Esophagus muscularis mucosa (tissue), 4 donors: ENCODE measurements at regions not wholly inside any gene's neighbourhood (a gene's known extent, or its start where the extent isn't known, plus 50 kb on each side); places are given as distances from the start of the nearest gene placed in this dataset.

ENCODE experiments used
- DNase-seq: peaks from one replicate; pipeline ENCODE4 v3.0.0-alpha.2; 2017; ENCODE audit errors: extremely low spot score
- H3K27ac ChIP-seq, 4 donors: fragments of 200-600 bp; sonication (generic); replicated peaks in 1 of 4; 1 replicate in 3 of 4; 2 replicates in 1 of 4; pipeline ENCODE4 v1.5.1; 2016 to 2019; ENCODE audit warnings: mild to moderate bottlenecking in 1 of 4
- H3K27me3 ChIP-seq, 4 donors: fragments of 200-600 bp; sonication (generic); one replicate each; pipeline versions ENCODE4 v1.5.1 to v1.6.0; 2016 to 2019
- H3K36me3 ChIP-seq, 4 donors: fragments of 200-600 bp; sonication (generic); one replicate each; pipeline ENCODE4 v1.5.1; 2016 to 2019
- H3K4me1 ChIP-seq, 4 donors: fragments of 200-600 bp; sonication (generic); one replicate each; pipeline ENCODE4 v1.5.1; 2016 to 2019
- H3K4me3 ChIP-seq, 4 donors: fragments of 200-600 bp; sonication (generic); 1 replicate in 2 of 4; 2 replicates in 2 of 4; pipeline ENCODE4 v1.5.1; 2016 to 2019; ENCODE audit warnings: mild to moderate bottlenecking in 4 of 4, moderate library complexity in 1 of 4
- H3K9me3 ChIP-seq, 4 donors: fragments of 200-600 bp; sonication (generic); 1 replicate in 3 of 4; 2 replicates in 1 of 4; pipeline ENCODE4 v1.5.1; 2016 to 2019
- CTCF ChIP-seq, 3 experiments: fragments of 200-600 bp in 2 of 3; fragments of 450-650 bp in 1 of 3; sonication (generic) in 2 of 3; IDR thresholded peaks; one replicate each; pipeline ENCODE4 v1.5.1; 2017 to 2019; ENCODE audit warnings: antibody characterized with exemption in 3 of 3, mild to moderate bottlenecking in 2 of 3, moderate library complexity in 1 of 3
- EP300 ChIP-seq: sonication (generic); formaldehyde crosslinking; IDR thresholded peaks from one replicate; pipeline ENCODE4 v1.6.1; 2017; ENCODE audit warnings: antibody characterized with exemption
- POLR2A ChIP-seq: fragments of 450-650 bp; IDR thresholded peaks from one replicate; pipeline ENCODE4 v1.6.1; 2017; ENCODE audit warnings: antibody characterized with exemption, moderate library complexity, mild to moderate bottlenecking, low read depth
- POLR2AphosphoS5 ChIP-seq, 2 donors: sonication (generic); formaldehyde crosslinking; IDR thresholded peaks; one replicate each; pipeline ENCODE4 v1.6.1; 2017; ENCODE audit warnings: antibody characterized with exemption in 2 of 2
- WGBS: methylation state at CpG from one replicate; pipeline ENCODE4 v1.1.5; 2018; 5-methylcytosine and 5-hydroxymethylcytosine counted together
- intact Hi-C: fragments of 100-400 bp; cut with DNase I; formaldehyde crosslinking; loops from one replicate; pipeline ENCODE4 v1.15.1; 2023

DNA sequence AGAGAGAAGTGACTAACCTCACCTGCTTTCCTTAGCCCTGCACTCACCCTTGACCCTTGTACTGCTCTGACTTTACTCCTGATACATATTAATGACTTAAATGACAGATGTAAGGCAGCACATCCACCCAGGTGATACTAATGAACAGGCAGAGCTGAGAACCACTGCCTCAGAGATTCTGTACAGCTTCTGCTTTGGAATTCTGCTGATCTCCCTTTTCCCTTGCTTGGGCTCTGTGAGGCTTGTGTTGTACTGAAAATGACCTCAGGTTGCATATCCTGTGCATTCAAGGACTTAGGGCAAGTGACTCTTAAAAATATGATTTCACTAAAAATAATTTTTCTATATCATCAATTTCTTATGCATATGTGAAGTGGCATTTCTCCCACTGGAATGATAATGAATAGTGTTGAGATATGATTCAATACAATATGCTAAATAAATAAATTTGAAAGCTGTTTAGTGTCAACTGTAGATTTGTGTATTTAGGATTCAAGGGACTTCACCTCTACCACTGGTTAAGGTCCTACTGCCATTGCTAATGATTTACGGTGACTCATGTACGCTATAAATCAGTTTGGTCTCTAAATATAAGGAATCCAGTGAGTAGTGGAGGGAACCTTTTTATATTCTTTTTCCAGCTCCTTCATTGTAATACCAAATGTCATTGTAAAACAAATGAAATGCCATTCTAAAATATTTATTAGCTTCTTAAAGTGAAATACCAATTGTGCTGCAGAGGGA is 328.3 kb downstream of the SOCS6 start:
- DNase-seq: no peak
- TF ChIP-seq POLR2A (no peak), EP300 (no peak), POLR2AphosphoS5 (IDR thresholded peaks at IDR 0.05) (no peak), CTCF (IDR thresholded peaks at IDR 0.05) (no peak)
- 62% methylated on average over 2 of the region's 2 CpGs for WGBS
- Histone ChIP-seq H3K27me3 (no peaks in the 10 kb centered on the region), H3K4me3 (no peak overlapping the region), H3K36me3 (no peaks in the 10 kb centered on the region), H3K4me1 (no peaks in the 10 kb centered on the region), H3K27ac (no peak overlapping the region), H3K9me3 (peaks cover 0 to 5% (median 4%) of the 10 kb centered on the region in 4 donors)
- intact Hi-C loops: no loop called here

DNA sequence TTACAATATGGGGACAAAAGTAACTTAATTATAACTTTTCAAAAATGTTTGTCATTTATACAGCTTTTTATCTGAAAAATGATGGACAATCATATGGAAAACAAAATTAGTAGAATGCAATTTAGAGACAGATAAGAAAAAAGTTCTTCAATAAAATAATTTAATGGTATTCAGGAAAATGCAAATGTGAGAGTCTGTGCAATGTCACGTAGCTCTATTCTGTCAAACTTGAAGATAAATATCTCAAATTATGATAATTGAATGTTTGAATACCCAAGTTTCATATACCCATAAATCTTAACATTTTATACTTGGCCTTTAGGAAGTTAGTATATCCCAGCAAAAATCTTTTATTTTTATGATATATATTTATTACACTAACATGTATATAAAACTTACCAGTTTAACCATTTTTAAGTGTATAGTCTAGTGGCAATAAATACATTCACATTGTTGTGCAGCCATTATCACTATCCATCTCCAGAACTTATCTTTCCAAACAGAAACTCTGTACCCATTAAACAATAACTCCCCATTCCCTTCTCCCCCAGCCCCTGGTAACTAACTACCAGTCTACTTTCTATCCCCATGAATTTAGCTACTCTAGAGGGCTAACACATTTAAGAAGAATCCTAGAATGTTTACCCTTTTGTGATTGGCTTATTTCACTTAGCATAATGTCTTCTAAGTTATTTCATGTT is 311.5 kb downstream of the SOCS6 start:
- H3K4me1 ChIP-seq: no peaks in the 10 kb centered on the region
- no peaks in the 10 kb centered on the region for H3K36me3 ChIP-seq
- H3K9me3 ChIP-seq: no peaks in the 10 kb centered on the region
- no peak for DNase-seq
- H3K27me3 ChIP-seq: no peaks in the 10 kb centered on the region
- TF ChIP-seq EP300 (no peak), POLR2AphosphoS5 (IDR thresholded peaks at IDR 0.05) (no peak), CTCF (IDR thresholded peaks at IDR 0.05) (no peak), POLR2A (no peak)
- intact Hi-C loops: no loop called here
- 62% methylated on average over 1 of the region's 1 CpG for WGBS
- no peak overlapping the region for H3K27ac ChIP-seq
- H3K4me3 ChIP-seq: no peak overlapping the region

DNA sequence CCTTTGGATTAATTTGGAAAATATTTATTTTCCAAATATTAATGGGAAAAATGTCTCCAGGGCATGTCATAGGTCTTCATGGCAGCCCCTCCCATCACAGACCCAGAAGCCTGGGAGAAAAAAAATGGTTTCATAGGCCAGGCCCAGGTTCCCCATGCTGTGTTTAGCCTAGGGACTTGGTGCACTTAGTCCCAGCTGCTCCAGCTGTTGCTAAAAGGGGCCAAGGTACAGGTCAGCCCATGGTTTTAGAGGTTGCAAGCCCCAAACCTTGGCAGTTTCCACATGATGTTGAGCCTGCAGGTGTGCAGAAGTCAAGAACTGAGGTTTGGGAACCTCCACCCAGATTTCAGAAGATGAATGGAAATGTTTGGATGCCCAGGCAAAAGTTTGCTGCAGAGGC is 309.6 kb downstream of the SOCS6 start:
- Histone ChIP-seq H3K27ac (no peak overlapping the region), H3K36me3 (no peaks in the 10 kb centered on the region), H3K4me1 (no peaks in the 10 kb centered on the region), H3K27me3 (no peaks in the 10 kb centered on the region), H3K9me3 (no peaks in the 10 kb centered on the region), H3K4me3 (no peak overlapping the region)
- DNase-seq: no peak
- no peak for TF ChIP-seq POLR2AphosphoS5 (IDR thresholded peaks at IDR 0.05)
- TF ChIP-seq POLR2A: no peak
- no peak for TF ChIP-seq EP300
- TF ChIP-seq CTCF (IDR thresholded peaks at IDR 0.05): no peak
- intact Hi-C loops: no loop called here

GRCh38 chr18:70582981-70583380 is 294.1 kb downstream of the SOCS6 start:
- intact Hi-C loops: no loop called here
- no peaks in the 10 kb centered on the region for H3K4me1 ChIP-seq
- no peaks in the 10 kb centered on the region for H3K27me3 ChIP-seq
- no peaks in the 10 kb centered on the region for H3K36me3 ChIP-seq
- no peak for TF ChIP-seq EP300
- 50% methylated on average over 2 of the region's 2 CpGs for WGBS
- H3K4me3 ChIP-seq: no peak overlapping the region
- no peak overlapping the region for H3K27ac ChIP-seq
- DNase-seq: no peak
- peaks cover 0 to 17% (median 2%) of the 10 kb centered on the region in 4 donors for H3K9me3 ChIP-seq

- no peaks in the 10 kb centered on the region for H3K9me3 ChIP-seq
- no peak overlapping the region for H3K4me3 ChIP-seq
- no peaks in the 10 kb centered on the region for H3K36me3 ChIP-seq
- 46% methylated on average over 6 of the region's 6 CpGs for WGBS
- intact Hi-C loops: no loop called here
- H3K27me3 ChIP-seq: no peaks in the 10 kb centered on the region
- TF ChIP-seq POLR2AphosphoS5 (IDR thresholded peaks at IDR 0.05): no peak
- no peak for TF ChIP-seq POLR2A
- no peak for TF ChIP-seq EP300
- no peak for TF ChIP-seq CTCF (IDR thresholded peaks at IDR 0.05)
- no peaks in the 10 kb centered on the region for H3K4me1 ChIP-seq
- no peak overlapping the region for H3K27ac ChIP-seq
- DNase-seq: no peak
Observed at GRCh38 chr18:70578480-70578879, 289.6 kb downstream of the SOCS6 start.
